IgD-negative memory B cell (primary cell): ENCODE measurements at regions not wholly inside any gene's neighbourhood (a gene's known extent, or its start where the extent isn't known, plus 50 kb on each side); places are given as distances from the start of the nearest gene placed in this dataset.

Source experiments
- H3K27ac Mint-ChIP-seq, 3 donors: one replicate each; pipeline ENCODE4 v1.8.0; 2020 to 2022; ENCODE audit warnings: mild to moderate bottlenecking in 3 of 3, mixed read lengths in 3 of 3, moderate library complexity in 1 of 3
- H3K27me3 Mint-ChIP-seq: one replicate; pipeline ENCODE4 v1.8.0; 2021; ENCODE audit warnings: mixed read lengths
- H3K36me3 Mint-ChIP-seq: one replicate; pipeline ENCODE4 v1.8.0; 2020; ENCODE audit warnings: mild to moderate bottlenecking, mixed read lengths
- H3K4me1 Mint-ChIP-seq, 3 donors: one replicate each; pipeline ENCODE4 v1.8.0; 2020 to 2022; ENCODE audit warnings: mixed read lengths in 3 of 3, mild to moderate bottlenecking in 1 of 3
- H3K4me3 Mint-ChIP-seq, 4 donors: one replicate each; pipeline ENCODE4 v1.8.0; 2020 to 2022; ENCODE audit warnings: mild to moderate bottlenecking in 4 of 4, mixed read lengths in 4 of 4, moderate library complexity in 3 of 4
- H3K9me3 Mint-ChIP-seq, 3 donors: one replicate each; pipeline ENCODE4 v1.8.0; 2020 to 2021; ENCODE audit warnings: mixed read lengths in 3 of 3, mild to moderate bottlenecking in 1 of 3

DNA sequence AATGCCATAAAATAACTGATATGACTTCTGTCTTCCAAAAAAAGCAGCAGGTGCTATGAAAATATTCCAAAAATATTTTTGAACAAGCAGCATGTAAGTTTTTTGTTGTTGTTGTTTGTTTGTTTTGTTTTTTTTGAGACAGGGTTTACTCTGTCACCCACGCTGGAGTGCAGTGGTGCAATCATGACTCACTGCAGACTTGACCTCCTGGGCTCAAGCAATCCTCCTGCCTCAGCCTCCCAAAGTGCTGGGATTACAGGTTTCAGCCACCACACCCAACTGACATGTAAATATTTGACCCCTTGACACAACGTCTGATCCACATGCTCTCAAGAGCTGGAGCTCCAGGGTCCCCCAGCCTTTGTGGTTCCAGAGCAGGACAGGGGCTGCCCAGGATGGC lies 98.4 kb downstream of the LITAF start:
- peaks cover 12% of the 10 kb centered on the region for H3K36me3 Mint-ChIP-seq
- peaks cover 5 to 14% (median 12%) of the 10 kb centered on the region in 3 donors for H3K9me3 Mint-ChIP-seq
- H3K4me3 Mint-ChIP-seq = no peak overlapping the region
- H3K27ac Mint-ChIP-seq = no peak overlapping the region
- no peaks in the 10 kb centered on the region for H3K27me3 Mint-ChIP-seq
- peaks cover 0 to 3% (median 0%) of the 10 kb centered on the region in 3 donors for H3K4me1 Mint-ChIP-seq

DNA sequence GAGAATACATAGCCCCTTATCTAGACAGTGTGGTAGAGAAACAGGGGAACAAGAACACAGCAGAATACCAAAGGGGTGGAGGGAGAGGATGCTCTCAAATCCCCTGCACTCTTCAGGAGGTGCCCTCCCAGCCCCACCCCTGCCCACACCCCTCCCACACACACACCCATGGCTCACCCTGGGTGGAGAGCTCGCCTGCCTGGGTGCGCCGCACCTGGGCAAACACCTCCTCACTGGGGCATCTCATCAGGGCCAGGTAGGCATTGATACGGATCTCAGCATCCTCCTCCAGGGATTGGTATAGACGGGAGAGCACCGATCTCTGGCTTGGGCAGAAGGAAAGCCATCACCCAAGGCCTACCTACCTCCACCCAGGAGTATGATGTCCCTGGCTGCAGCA lies 95.2 kb downstream of the LITAF start:
- Mint-ChIP-seq H3K36me3 (peaks cover 5% of the 10 kb centered on the region), H3K9me3 (peaks cover 4 to 10% (median 5%) of the 10 kb centered on the region in 3 donors), H3K27ac (no peak overlapping the region), H3K4me1 (peaks cover 0 to 8% (median 7%) of the 10 kb centered on the region in 3 donors), H3K27me3 (no peaks in the 10 kb centered on the region), H3K4me3 (no peak overlapping the region)

DNA sequence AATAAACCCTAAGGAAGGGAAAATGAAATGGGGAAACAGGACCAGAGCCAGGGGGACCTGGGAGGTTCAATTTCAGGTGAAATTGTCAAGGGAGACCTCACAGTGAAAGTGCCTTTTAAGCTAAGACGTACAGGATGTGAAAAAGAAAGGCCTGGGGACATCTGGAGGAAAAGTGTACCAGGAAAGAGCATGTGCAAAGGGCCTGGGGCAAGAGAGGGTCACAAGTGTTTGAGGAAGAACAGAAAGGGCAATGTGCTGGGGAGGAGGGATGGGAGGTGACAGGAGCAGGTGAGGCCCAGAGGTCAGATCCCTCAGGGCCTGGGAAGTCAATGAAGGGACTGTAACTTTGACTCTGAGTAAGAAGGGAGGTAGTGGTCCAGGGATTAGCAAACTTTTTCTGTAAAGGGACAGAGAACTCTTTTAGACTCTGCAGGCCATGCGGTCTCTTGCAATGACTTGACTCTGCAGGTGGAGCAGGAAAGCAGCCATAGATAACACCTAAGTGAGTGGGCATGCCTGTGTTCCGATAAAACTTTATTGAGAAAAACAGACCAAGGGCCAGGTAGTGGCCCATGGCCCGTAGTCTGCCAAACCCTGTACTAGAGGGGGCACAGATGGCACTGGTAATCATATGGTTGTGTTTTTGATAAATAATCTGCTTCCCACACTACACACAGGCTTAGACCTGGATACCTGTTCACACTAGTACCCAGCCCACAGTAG lies 93.8 kb downstream of the LITAF start:
- peaks cover 7 to 21% (median 13%) of the 10 kb centered on the region in 3 donors for H3K4me1 Mint-ChIP-seq
- peaks cover 4 to 10% (median 5%) of the 10 kb centered on the region in 3 donors for H3K9me3 Mint-ChIP-seq
- H3K4me3 Mint-ChIP-seq = peak overlapping the region in 1 of 4 donors; percentile 70
- peak overlapping the region in 2 of 3 donors; percentile 57 to 76 for H3K27ac Mint-ChIP-seq
- H3K27me3 Mint-ChIP-seq = no peaks in the 10 kb centered on the region
- H3K36me3 Mint-ChIP-seq = peaks cover 5% of the 10 kb centered on the region

- H3K27ac Mint-ChIP-seq = peak overlapping the region in 2 of 3 donors; percentile 57 to 76
- H3K9me3 Mint-ChIP-seq = peaks cover 3 to 10% (median 5%) of the 10 kb centered on the region in 3 donors
- H3K36me3 Mint-ChIP-seq = peaks cover 2% of the 10 kb centered on the region
These were observed 93.2 kb downstream of the LITAF start for GRCh38 chr16:11493531-11493929.

GRCh38 chr16:11494029-11494428 lies 92.7 kb downstream of the LITAF start:
- Mint-ChIP-seq H3K27ac (no peak overlapping the region), H3K36me3 (peaks cover 2% of the 10 kb centered on the region), H3K4me3 (no peak overlapping the region), H3K27me3 (no peaks in the 10 kb centered on the region), H3K4me1 (peaks cover 7 to 24% (median 16%) of the 10 kb centered on the region in 3 donors), H3K9me3 (peaks cover 3 to 10% (median 5%) of the 10 kb centered on the region in 3 donors)

More at GRCh38 chr16:11493531-11493929, 93.2 kb downstream of the LITAF start:
- Mint-ChIP-seq H3K27me3 (no peaks in the 10 kb centered on the region), H3K4me1 (peaks cover 7 to 21% (median 15%) of the 10 kb centered on the region in 3 donors), H3K4me3 (no peak overlapping the region)

GRCh38 chr16:11494433-11494832 lies 92.3 kb downstream of the LITAF start:
- Mint-ChIP-seq H3K4me3 (no peak overlapping the region), H3K27ac (no peak overlapping the region), H3K4me1 (peaks cover 7 to 24% (median 16%) of the 10 kb centered on the region in 3 donors), H3K27me3 (no peaks in the 10 kb centered on the region), H3K36me3 (peaks cover 2% of the 10 kb centered on the region), H3K9me3 (peaks cover 3 to 10% (median 5%) of the 10 kb centered on the region in 3 donors)

- peaks cover 0 to 10% (median 5%) of the 10 kb centered on the region in 3 donors for H3K9me3 Mint-ChIP-seq
- H3K27ac Mint-ChIP-seq = peak overlapping the region in 1 of 3 donors; percentile 91
These were observed 91.7 kb downstream of the LITAF start for GRCh38 chr16:11495066-11495407.

More at GRCh38 chr16:11495066-11495407, 91.7 kb downstream of the LITAF start:
- Mint-ChIP-seq H3K4me1 (peaks cover 7 to 25% (median 16%) of the 10 kb centered on the region in 3 donors), H3K27me3 (no peaks in the 10 kb centered on the region), H3K4me3 (no peak overlapping the region), H3K36me3 (no peaks in the 10 kb centered on the region)
